ENCODE measurements at regions not wholly inside any gene's neighbourhood (a gene's known extent, or its start where the extent isn't known, plus 50 kb on each side); places are given as distances from the start of the nearest gene placed in this dataset.

- no peak for DNase-seq (ENCODE audit: low read depth)
Measured at GRCh38 chr9:91099436-91099835, 262.3 kb downstream of the AUH start.

DNA sequence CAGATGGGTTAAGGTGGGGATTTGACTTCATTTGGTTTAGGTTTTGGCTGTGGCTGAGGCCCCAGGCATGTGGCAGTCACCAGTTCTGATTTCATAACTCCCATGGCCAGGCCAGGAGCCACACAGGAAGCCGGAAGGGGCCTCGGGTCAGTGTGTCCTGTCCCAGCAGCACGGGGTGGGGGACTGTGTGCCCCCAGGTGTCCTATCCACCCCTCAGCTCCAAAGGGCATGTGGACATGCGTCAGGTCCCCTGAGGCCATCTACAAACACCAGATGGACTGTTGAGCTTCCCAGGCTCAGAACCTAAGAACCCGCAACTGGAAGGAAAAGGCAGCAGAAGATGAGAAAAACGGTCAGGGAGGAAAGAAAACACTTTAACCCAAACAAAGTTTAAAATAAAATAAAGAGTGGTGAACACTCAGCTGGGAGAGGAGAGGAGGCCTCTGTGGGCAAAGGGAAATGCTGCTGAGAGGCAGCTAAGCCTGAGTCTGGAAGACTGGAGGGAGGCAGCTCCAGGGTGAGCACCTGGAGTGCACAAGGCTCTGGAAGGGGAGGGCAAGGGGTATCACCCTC, 260.8 kb downstream of the AUH start:
- no peak for DNase-seq (ENCODE audit: low read depth)

GRCh38 chr9:91101611-91102168, 260.0 kb downstream of the AUH start:
- peak; percentile 60 for DNase-seq (ENCODE audit: low read depth)

- no peak for DNase-seq (ENCODE audit: low read depth)
Measured at GRCh38 chr9:91102269-91102668, 259.4 kb downstream of the AUH start.

DNA sequence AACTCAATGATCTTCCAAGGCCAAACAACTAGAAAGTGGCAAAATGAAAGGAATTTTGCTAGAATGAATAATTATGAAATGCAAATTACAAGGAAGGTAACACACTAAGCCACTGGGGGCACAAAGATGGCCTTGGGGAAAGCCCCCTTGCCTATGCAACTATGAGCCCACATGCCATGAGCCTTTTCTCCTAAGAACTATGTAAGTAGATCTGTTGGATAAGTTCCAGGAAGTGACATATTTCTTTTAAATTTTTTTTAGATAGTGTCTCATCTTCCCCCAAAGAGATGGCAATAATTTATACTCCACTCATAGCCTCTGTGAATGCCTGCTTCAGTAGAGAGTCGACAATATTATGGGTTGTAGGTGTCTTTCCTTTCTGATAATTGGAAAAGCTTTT, 257.8 kb downstream of the AUH start:
- no peak for DNase-seq (ENCODE audit: low read depth)

- DNase-seq (ENCODE audit: low read depth) = no peak
Measured at GRCh38 chr9:91106415-91107081, 255.2 kb downstream of the AUH start.

- no peak for DNase-seq (ENCODE audit: low read depth)
Measured at GRCh38 chr9:91111226-91111625, 250.5 kb downstream of the AUH start.

DNA sequence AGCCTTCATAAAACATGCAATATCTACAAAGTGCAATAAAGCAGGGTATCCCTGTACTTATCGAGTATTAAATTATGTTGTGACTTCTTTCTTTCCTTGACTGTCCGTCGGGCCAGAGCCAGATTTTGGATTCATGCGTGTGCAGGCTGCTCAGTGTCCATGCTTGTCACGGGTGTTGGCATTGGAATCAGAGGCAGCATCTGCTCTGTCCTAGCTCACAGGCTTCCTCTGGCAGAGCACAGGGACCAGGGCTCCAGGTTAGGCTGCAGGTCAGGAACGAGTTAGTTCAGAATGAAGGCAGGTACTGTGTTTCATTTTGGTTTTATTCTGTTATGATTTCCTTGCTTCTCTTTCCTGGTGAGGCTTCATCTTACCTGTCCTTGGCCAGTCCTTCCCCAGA, 249.8 kb downstream of the AUH start:
- DNase-seq (ENCODE audit: low read depth) = no peak

- DNase-seq (ENCODE audit: low read depth) = no peak
Measured at GRCh38 chr9:91113016-91113415, 248.7 kb downstream of the AUH start.

GRCh38 chr9:91114450-91114849, 247.3 kb downstream of the AUH start:
- no peak for DNase-seq (ENCODE audit: low read depth)

DNA sequence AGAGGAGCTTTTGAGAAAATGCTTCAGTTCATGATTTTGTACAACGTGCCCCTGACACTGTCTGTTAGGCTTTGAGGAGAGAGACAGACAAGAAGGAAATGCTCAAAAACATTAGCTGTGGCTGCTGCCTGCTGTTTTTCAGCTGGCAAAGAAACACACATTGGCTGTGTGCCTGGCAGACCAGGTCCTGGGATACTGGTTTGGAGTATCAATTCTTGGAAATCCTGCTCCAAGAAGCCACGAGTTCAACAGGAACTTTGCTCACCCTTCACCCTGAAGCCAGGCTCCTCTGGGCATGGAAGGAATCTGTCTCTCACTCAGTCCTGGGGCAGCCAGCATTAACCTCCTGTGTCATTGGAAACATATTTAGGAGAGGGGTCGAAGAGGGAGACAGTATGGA, 245.5 kb downstream of the AUH start:
- no peak for DNase-seq (ENCODE audit: low read depth)

GRCh38 chr9:91116711-91117110, 245.0 kb downstream of the AUH start:
- no peak for DNase-seq (ENCODE audit: low read depth)

- no peak for DNase-seq (ENCODE audit: low read depth)
Measured at GRCh38 chr9:91117474-91117891, 244.2 kb downstream of the AUH start.

DNA sequence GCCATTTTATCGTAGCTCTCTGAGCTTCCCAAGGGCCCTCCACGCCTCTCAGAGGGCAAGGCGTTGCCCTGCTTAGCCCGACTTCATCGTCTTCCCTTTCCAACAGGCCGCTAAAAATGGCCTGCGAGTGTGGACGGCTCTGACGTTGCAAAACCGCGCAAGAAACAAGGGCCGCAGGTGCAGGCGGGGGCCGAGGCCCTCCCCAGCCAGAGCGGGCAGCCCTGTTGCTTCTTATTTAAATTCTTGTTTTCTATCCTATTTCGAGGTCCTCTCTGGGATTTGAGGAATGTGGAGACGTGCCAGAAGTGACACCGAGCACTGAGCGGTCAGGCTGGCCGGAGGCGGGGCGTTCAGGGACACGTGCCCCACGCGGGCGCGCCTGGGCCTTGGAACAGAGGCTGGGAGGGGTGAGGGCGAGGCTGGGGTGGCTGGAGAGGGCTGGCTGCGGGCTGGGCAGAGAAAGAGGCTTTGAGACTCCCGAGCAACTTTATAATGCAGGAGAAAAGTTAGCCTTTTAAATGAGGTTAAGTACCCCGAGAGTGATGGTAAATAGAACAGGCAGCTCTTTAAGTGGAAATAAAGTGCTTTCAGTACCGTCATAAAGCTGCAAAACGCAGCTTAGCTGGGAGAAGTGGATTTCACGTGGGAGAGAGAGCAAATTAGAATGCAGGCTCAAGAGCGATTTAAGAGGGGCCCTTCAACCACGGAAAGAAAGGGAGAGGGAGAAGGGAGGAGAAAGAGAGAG, 243.6 kb downstream of the AUH start:
- no peak for DNase-seq (ENCODE audit: low read depth)

- DNase-seq (ENCODE audit: low read depth) = no peak
Measured at GRCh38 chr9:91118704-91119025, 243.1 kb downstream of the AUH start.

DNA sequence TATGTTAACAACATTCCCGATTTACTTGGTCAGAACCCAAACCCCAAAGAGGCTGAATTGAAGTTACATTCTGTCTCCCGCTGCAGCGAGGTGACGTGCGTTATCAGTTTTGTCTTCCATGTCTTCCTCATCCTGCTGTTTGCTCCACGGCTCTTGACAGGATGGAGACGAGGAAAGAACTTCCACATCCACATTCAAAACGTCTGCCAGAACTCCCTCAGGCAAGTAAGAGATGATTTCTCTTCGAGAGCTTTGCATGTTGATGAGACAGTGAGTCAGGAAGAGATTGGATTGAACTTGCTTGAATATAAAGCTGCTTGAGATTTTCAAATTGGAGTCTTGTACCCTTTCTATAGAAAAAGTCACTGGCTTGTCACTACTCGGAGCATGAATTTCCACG, 242.6 kb downstream of the AUH start:
- DNase-seq (ENCODE audit: low read depth) = no peak

- DNase-seq (ENCODE audit: low read depth) = no peak
Measured at GRCh38 chr9:91119679-91120078, 242.0 kb downstream of the AUH start.

DNA sequence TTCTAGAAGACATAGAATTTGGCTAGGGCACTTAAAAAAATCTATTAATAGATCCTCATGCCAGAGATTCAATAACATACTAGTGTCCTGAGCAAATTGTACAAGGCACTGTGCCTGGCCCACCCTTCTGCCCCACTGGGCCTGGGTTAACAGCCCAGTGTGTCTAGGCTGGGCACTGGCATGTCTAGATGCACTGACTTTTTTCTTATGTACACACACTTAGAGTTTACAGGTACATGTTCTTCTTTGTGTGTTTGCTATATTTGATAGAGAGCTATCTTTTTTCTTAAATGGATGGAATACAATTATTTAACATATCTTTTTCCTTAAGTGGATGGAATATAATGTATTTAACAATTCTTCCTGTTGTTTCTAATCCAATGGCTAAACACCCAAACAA, 241.5 kb downstream of the AUH start:
- DNase-seq (ENCODE audit: low read depth) = no peak

GRCh38 chr9:91122755-91123154, 239.0 kb downstream of the AUH start:
- no peak for DNase-seq (ENCODE audit: low read depth)

GRCh38 chr9:91126761-91127445, 234.8 kb downstream of the AUH start:
- no peak for DNase-seq (ENCODE audit: low read depth)

DNA sequence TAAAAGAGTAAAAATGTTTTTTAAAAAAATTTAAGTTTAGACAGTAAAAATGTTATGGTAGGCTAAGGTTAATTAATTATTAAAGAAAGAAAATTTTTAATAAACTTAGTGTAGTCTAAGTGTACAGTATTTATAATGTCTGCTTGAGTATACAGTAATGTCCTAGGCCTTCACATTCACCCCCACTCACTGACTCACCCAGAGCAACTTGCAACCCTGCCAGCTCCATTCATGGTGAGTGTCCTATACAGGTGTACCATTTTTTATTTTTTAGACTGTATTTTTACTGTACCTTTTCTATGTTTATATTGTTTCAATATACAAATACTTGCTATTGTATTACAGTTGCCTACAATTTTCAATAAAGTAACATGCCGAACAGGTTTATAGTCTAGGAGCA, 234.1 kb downstream of the AUH start:
- DNase-seq (ENCODE audit: low read depth) = no peak

- DNase-seq (ENCODE audit: low read depth) = no peak
Measured at GRCh38 chr9:91130796-91131318, 230.9 kb downstream of the AUH start.

GRCh38 chr9:91131433-91131839, 230.3 kb downstream of the AUH start:
- DNase-seq (ENCODE audit: low read depth) = peak; percentile 24

Measured in stimulated activated CD4-positive, alpha-beta T cell treated with anti-CD3 and anti-CD28 coated beads, Interleukin-2, amount 100 ng/mL, for 4 hours (primary cell).